ENCODE measurements at regions not wholly inside any gene's neighbourhood (a gene's known extent, or its start where the extent isn't known, plus 50 kb on each side); places are given as distances from the start of the nearest gene placed in this dataset.

- TF ChIP-seq, protein P1, sequence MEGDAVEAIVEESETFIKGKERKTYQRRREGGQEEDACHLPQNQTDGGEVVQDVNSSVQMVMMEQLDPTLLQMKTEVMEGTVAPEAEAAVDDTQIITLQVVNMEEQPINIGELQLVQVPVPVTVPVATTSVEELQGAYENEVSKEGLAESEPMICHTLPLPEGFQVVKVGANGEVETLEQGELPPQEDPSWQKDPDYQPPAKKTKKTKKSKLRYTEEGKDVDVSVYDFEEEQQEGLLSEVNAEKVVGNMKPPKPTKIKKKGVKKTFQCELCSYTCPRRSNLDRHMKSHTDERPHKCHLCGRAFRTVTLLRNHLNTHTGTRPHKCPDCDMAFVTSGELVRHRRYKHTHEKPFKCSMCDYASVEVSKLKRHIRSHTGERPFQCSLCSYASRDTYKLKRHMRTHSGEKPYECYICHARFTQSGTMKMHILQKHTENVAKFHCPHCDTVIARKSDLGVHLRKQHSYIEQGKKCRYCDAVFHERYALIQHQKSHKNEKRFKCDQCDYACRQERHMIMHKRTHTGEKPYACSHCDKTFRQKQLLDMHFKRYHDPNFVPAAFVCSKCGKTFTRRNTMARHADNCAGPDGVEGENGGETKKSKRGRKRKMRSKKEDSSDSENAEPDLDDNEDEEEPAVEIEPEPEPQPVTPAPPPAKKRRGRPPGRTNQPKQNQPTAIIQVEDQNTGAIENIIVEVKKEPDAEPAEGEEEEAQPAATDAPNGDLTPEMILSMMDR (IDR thresholded peaks at IDR 0.05; ENCODE audit: low read depth, low read length, missing control alignments), result no peak
- no peak for DNase-seq (ENCODE audit: extremely low read depth, low read depth)
These were observed 133.7 kb upstream of the ZMIZ1 start for GRCh38 chr10:78934994-78935602.

GRCh38 chr10:78935697-78936407 is 132.9 kb upstream of the ZMIZ1 start:
- no peak overlapping the region for H3K4me3 ChIP-seq (replicated peaks; ENCODE audit: low read depth, low read length)
- TF ChIP-seq, protein P1 (IDR thresholded peaks at IDR 0.05; ENCODE audit: low read depth, low read length, missing control alignments), result no peak
- no peak for DNase-seq (ENCODE audit: extremely low read depth, low read depth)

More at GRCh38 chr10:78934994-78935602, 133.7 kb upstream of the ZMIZ1 start:
- H3K4me3 ChIP-seq (replicated peaks; ENCODE audit: low read depth, low read length), result no peak overlapping the region

DNA sequence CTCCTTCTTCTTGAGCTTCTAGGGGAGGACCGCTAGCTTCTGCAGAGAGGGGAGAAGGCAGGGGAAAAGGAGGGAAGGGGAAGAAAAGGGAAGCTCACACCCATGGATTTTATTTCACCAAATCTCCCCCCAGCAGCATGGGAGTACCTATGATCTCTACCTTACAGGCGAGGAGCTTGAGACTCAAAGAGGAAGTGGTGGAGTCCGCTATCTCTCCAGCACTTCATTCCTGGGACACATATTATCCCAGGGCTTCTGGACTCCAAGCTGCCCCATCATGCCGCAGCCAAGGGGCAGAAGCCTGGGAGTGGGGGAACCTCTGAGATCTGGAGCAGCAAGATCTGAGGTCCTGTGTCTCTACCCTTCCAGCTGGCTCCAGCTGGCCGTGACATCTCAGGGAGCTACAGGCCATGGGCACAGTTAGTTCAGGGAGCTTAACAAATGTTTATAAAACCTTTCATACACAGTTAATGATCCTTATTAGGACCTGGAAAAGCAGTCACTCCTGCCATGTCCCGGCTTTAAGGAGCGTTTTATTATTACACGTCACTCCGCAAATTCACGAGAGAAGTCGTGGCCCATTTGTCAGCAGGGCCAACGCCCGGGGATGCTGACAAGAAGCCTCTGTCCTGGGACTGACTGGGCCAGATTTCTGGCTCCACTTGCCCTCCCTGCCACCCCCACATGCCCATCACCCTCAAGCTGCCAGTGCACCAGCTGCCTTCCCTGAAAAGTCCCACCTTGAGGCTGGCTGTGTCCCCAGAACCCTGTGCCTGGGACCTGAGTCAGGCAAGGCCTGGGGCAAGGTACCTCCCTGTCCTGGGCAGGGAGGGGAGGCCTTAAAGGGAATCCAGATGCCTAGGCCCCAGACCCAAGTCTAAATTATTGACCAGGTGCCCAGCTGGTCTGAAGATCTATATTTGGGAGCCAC is 132.1 kb upstream of the ZMIZ1 start:
- TF ChIP-seq, protein P1 (IDR thresholded peaks at IDR 0.05; ENCODE audit: low read depth, low read length, missing control alignments), result no peak
- no peak for DNase-seq (ENCODE audit: extremely low read depth, low read depth)
- H3K4me3 ChIP-seq (replicated peaks; ENCODE audit: low read depth, low read length), result no peak overlapping the region

DNA sequence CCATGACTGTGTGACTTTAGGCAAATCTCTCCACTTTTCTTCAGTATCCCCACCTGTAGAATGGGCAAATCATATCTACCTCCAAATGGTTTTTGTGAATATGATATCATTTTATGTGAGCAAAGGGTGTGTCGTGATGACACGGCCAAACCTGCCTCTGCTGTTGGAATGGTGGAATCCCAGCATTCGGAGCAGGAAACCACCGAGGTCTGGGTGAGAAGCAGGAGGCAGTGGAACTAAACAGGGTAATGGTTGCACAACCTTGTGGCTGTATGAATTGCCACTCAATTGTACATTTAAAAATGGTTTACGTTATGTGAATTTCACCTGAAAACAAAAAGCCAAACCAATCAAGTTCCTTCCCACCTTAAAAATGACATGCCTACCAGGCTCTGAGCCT is 131.4 kb upstream of the ZMIZ1 start:
- no peak overlapping the region for H3K4me3 ChIP-seq (replicated peaks; ENCODE audit: low read depth, low read length)
- no peak for DNase-seq (ENCODE audit: extremely low read depth, low read depth)
- TF ChIP-seq, protein P1 (IDR thresholded peaks at IDR 0.05; ENCODE audit: low read depth, low read length, missing control alignments), result no peak

GRCh38 chr10:78937800-78938694 is 130.7 kb upstream of the ZMIZ1 start:
- no peak overlapping the region for H3K4me3 ChIP-seq (replicated peaks; ENCODE audit: low read depth, low read length)
- DNase-seq (ENCODE audit: extremely low read depth, low read depth), result no peak
- TF ChIP-seq, protein P1 (IDR thresholded peaks at IDR 0.05; ENCODE audit: low read depth, low read length, missing control alignments), result peak; percentile 2
